ENCODE measurements at regions not wholly inside any gene's neighbourhood (a gene's known extent, or its start where the extent isn't known, plus 50 kb on each side); places are given as distances from the start of the nearest gene placed in this dataset.
"Not testable (repeated sequence)": the region's sequence is repeated elsewhere in the genome, so short reads cannot be mapped to it uniquely, and the experiment has no call there.

DNA sequence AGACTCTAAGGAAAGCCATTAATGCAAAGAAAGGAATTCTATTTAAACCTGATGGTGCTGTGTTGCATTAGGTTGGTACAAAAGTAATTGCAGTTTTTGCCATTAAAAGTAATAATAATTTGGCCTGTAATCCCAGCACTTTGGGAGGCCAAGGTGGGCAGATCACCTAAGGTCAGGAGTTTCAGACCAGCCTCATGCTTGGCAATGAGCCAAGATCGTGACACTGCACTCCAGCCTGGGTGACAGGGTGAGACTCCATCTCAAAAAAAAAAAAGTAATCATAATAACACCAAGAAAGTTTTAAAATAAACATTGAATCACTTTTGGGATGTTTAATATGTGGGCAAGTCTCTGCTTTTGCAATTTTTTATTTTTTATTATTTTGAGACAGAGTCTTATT, 107.3 kb upstream of the FRMD4A start:
- H3K36me3 Mint-ChIP-seq = no peaks in the 10 kb centered on the region
- H3K9me3 Mint-ChIP-seq = peaks cover 0 to 3% of the 10 kb centered on the region in 2 donors
- DNase-seq (ENCODE audit: low spot score in 2 of 2) (no peak), ATAC-seq (no peak)
- no peak overlapping the region for H3K27ac Mint-ChIP-seq

DNA sequence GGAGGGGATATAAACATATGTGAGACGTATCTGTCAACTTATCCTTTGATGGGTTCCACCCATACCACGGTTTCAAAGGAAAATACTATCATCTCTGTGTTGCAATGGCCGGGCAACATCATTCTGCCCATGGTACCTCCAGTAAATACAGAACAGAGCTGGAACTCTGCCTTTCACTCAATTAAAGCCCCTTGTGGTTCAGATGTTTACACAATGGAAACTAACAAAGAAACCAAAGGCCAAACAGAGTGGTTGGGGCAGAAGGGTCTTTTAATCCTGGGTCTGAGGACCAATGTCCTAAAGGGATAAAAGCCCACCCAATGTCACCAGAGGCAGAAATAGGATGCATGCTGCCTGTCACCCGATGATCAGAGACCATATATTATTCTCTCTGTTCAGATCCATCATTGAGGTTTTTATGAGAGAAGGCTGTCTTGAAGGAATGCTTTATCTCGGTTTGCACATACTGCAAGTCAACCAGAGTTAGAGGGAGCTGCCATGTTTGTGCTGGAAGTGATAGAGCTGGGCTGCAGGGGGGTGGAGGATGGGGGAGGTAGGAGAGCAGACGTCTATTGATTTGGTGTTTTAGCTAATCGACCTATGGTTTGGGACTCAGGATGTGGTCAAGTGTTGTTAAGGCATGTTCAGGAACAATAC, 105.4 kb upstream of the FRMD4A start:
- DNase-seq (ENCODE audit: low spot score in 2 of 2) = no peak
- Mint-ChIP-seq H3K27ac (no peak overlapping the region), H3K36me3 (no peaks in the 10 kb centered on the region), H3K9me3 (peaks cover 0 to 3% of the 10 kb centered on the region in 2 donors)
- ATAC-seq = no peak

DNA sequence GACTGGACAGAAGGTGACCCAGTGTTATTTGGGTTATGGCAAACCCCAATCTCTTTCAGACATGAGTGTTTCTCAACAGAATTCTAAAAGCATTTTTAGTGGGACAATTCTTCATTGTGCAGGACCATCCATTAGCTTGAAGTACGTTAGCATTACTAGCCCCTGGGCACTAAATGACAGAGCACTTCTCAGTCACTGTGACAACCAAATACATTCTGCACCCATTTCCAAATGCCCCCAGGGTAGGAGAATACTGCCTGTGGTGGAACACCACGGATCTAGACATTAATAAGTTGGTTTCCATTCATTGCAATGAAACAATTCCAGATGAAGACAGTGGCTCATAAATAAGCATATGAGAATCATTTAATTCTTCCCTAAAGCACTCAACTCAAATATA, 102.4 kb upstream of the FRMD4A start:
- no peak for ATAC-seq
- Mint-ChIP-seq H3K36me3 (no peaks in the 10 kb centered on the region), H3K9me3 (peaks cover 0 to 3% of the 10 kb centered on the region in 2 donors), H3K27ac (no peak overlapping the region)
- DNase-seq (ENCODE audit: low spot score in 2 of 2) = no peak

DNA sequence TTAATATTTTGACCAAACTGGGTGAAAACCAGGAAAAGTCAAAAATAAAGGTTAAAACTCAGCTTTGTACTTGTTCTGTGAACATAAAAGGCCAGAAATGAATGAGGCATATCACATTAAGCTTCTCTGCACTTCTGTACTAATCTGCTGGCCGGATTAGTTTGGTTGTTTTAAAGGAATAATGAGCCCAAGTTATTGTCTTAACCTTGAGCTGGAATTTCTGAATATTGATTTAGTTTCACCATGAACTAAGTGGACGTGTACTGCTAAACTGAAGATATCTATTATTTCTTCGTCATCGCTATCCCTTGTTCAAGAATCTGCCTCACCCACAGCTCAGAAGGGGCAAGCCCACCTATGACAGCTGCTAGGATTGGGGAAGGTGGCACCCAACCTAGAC, 101.1 kb upstream of the FRMD4A start:
- DNase-seq (ENCODE audit: low spot score in 2 of 2) (no peak), ATAC-seq (no peak)
- H3K27ac Mint-ChIP-seq = no peak overlapping the region
- no peaks in the 10 kb centered on the region for H3K36me3 Mint-ChIP-seq
- H3K9me3 Mint-ChIP-seq = peaks cover 2 to 4% of the 10 kb centered on the region in 2 donors

DNA sequence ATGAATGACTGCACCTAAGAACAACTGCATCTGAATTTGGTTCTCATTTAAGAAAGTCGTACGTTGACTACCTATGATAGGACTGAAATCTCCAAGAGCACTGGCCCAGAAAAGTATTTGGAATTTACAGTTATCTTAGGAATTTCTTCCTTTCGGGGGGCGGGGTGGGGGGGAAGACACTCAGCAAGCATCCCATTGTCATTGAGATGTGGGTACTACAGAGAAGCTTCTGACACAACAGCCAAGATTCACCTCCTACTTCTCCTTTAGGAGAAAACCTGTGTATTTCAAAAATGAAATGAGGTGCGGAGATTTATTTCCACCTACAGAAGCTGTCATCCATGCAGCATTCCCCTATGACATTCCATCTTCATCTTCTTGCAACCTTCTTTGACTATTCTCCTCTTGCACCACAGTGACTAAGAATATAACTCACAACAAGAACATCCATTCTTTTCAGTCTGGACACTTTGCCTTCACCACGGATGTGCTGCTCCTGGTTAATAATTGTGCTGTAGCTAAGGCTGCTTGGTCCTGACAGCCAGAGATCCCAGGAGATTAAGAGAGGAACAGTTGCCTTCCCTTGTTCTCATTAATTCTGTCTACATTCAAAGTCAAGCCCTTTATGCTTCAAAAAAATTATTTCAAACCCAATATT, 98.4 kb upstream of the FRMD4A start:
- DNase-seq (ENCODE audit: low spot score in 2 of 2) = no peak

DNA sequence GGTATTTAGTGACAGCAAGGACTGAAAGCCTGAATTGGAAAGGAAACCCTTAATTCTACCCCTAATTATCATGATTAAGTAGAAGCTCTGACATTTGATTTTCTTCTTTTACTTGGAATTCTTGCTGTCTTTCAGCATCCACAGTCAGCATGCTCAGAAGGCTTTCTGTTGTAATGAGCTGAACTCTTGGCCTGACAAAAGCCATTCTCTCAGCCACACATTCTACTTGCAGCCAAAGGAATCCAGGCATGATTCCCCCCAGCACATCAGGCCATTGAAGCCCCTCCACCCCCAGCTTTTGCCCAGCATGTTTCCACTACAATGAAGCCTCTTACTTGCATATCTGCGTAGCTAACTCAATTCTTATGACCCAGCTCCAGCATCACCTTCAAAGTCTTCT, 94.3 kb upstream of the FRMD4A start:
- DNase-seq (ENCODE audit: low spot score in 2 of 2) (no peak), ATAC-seq (no peak)
- peaks cover 5% of the 10 kb centered on the region in 2 donors for H3K9me3 Mint-ChIP-seq
- H3K27ac Mint-ChIP-seq = no peak overlapping the region
- no peaks in the 10 kb centered on the region for H3K36me3 Mint-ChIP-seq

More for the DNA sequence above, 98.4 kb upstream of the FRMD4A start:
- Mint-ChIP-seq H3K9me3 (peaks cover 5 to 8% of the 10 kb centered on the region in 2 donors), H3K36me3 (no peaks in the 10 kb centered on the region), H3K27ac (no peak overlapping the region)
- no peak for ATAC-seq

DNA sequence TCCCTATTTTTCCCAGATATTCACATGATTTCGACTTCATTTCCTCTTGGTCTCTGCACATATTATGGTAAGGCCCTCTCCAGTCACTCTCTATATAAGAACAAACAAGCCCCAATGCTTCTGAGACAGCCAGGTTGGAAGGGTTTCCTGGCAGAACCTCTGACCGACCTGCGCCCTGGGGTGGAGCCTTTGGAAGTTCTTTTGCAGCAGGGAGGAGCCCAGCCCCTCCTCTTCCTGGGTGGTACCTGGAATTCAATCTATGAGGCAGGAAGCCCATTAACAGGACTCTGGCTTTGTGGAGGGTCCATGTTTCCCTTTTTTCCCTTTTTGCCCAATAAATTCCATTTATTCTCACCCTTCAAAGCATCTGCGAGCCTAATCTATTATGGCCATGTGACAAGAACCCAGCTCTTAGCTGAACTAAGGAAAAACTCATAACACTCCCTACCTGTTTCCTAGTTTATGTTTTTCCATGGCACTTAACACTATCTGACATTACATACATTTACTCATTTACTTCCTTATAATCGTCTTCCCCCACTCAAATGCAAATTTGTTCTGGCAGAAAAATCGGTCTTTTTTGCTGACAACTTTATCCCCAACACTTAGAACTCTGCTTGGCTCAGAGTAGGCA, 92.5 kb upstream of the FRMD4A start:
- Mint-ChIP-seq H3K9me3 (peaks cover 5% of the 10 kb centered on the region in 2 donors), H3K27ac (no peak overlapping the region)
- ATAC-seq = no peak

DNA sequence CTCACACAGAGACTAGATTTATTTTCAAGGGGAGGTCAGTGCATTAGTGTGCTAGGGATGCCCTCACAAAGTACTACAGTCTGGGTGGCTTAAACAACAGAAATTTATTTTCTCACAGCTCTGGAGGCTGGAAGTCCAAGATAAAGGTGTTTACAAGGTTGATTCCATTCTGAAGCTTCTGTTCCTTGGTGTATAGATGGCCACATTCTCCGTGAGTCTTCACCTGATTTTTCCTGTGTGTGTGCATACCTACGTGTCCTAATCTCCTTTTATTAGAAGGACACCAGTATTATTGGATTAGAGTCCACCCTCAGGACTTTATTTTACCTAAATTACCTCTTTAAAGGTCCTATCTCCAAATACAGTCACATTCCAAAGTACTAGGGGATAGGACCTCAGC, 91.7 kb upstream of the FRMD4A start:
- Mint-ChIP-seq H3K9me3 (peaks cover 5% of the 10 kb centered on the region in 2 donors), H3K36me3 (no peaks in the 10 kb centered on the region), H3K27ac (no peak overlapping the region)
- no peak for ATAC-seq
- DNase-seq (ENCODE audit: low spot score in 2 of 2) = no peak

More for the DNA sequence above, 92.5 kb upstream of the FRMD4A start:
- no peaks in the 10 kb centered on the region for H3K36me3 Mint-ChIP-seq
- DNase-seq (ENCODE audit: low spot score in 2 of 2) = no peak

DNA sequence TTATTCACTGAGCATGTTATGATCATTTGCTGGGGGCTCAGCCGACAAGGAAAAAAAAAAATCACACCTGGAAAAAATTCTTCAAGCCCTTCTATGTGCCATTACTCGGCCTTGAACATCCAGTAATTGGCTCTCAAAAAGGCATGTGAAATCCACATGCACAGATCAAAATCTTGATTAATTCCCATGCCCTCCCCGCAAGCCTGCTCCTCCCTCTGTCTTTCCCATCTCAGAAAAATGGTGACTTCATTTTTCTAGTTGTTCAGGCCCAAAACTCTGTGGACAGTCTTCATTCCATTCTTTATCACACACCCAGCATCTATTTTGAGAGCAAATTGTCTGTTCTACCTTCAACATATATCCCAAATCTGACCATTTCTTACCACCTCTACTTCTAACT, 91.2 kb upstream of the FRMD4A start:
- no peak for DNase-seq (ENCODE audit: low spot score in 2 of 2)
- Mint-ChIP-seq H3K36me3 (no peaks in the 10 kb centered on the region), H3K9me3 (peaks cover 3 to 4% of the 10 kb centered on the region in 2 donors), H3K27ac (no peak overlapping the region)
- no peak for ATAC-seq

DNA sequence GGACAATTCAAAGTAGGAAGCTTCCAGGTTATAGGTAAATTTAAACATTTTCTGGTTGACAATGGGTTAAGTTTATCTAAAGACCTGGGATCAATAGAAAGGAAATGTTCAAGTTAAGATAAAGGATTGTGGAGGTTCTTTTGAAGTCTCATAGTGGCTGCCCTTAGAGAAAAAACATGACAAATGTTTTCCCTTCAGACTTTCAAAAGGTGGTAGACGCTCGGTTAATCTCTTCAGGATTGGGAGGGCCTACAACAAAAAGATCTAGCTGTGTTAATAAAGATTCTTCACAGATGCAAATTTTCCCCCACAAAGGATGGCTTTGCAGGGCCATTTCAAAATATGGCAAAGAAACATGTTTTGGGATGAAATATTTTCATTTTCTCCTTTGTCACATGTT, 86.6 kb upstream of the FRMD4A start:
- not testable (repeated sequence) for H3K27ac Mint-ChIP-seq; H3K9me3 Mint-ChIP-seq; H3K36me3 Mint-ChIP-seq; ATAC-seq; DNase-seq (ENCODE audit: low spot score in 2 of 2)

DNA sequence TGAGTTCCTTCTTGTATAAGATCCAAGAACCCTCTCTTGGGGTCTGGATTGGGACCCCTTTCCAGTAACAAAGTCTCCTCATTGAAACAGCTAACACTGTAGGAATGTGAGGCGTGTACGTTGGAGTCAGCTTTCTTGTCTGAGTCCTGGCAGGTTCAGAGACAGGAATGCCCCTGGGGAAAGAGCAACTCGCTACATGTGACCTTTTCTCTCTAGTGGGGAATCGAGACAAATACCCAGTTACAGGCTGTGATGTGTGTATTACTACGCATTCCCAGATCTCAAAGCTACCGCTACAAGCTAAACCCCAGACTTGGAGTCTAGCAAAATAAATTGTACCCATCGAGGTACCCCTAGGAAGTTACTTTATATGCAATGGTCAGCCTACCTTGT, 85.6 kb upstream of the FRMD4A start:
- Mint-ChIP-seq H3K27ac (no peak overlapping the region), H3K36me3 (no peaks in the 10 kb centered on the region), H3K9me3 (no peaks in the 10 kb centered on the region)
- ATAC-seq (no peak), DNase-seq (ENCODE audit: low spot score in 2 of 2) (no peak)

DNA sequence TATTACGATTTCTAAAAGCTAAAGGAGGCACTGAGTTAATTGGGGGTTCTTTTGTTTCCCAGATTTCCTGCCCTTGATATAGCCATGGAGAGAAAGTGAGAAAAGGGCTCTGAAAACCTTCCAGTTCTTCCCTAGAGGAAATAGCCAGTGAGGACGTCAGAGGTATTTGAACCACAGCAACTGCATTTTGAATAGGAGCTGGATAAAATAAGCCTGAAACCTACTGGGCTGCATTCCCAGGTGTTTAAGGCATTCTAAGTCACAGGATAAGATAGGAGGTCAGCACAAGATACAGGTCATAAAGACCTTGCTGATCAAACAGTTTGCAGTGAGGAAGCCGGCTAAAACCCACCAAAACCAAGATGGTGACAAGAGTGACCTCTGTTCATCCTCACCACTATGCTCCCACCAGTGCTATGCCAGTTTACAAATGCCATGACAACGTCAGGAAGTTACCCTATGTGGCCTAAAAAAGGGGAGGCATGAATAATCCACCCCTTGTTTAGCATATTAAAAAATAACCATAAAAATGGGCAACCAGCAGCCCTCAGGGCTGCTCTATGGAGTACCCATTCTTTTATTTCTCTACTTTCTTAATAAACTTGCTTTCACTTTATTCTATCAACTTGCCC, 85.1 kb upstream of the FRMD4A start:
- peaks cover 4 to 5% of the 10 kb centered on the region in 2 donors for H3K9me3 Mint-ChIP-seq
- H3K27ac Mint-ChIP-seq = no peak overlapping the region
- no peak for ATAC-seq
- no peak for DNase-seq (ENCODE audit: low spot score in 2 of 2)
- H3K36me3 Mint-ChIP-seq = peaks cover 0 to 5% of the 10 kb centered on the region in 2 donors

DNA sequence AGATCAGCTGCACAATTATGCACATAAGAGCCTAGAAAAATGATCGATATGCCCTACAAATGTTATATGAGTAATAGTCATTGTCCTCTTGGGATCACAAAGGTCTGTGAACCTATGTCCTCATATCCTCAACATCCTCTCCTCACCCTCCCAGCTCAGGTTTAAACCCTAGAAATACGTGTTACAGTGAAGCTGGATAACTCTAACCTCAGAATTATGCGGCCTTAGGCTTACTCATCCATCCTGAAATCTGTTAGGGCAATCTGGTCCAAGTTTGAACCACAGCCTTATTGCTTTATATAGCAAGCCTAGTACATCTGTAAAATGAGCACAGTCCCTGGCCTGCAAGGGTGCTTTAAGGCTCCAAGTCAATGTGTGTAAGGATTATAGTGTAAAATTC, 84.2 kb upstream of the FRMD4A start:
- Mint-ChIP-seq H3K9me3 (peaks cover 7 to 9% of the 10 kb centered on the region in 2 donors), H3K36me3 (peaks cover 0 to 11% of the 10 kb centered on the region in 2 donors), H3K27ac (no peak overlapping the region)
- no peak for DNase-seq (ENCODE audit: low spot score in 2 of 2)
- no peak for ATAC-seq

DNA sequence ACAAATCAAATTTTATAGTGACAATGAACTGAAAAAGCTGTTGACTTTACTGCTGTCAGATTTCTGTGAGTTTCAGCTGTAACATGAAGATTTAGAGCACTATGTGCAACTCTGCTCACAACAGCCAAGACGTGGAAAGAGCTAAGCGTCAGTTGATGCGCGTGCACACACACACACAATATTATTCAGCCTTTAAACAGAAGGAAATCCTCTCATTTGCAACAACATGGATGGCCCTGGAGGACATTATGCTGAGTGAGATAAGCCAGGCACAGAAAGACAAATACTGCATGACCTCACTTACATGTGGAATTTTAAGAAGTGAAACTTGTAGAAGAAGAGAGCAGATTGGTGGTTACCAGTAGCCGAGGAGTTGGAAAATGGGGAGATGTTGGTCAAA, 82.8 kb upstream of the FRMD4A start:
- Mint-ChIP-seq H3K9me3 (peaks cover 15% of the 10 kb centered on the region in 2 donors), H3K27ac (no peak overlapping the region), H3K36me3 (peaks cover 0 to 17% of the 10 kb centered on the region in 2 donors)
- DNase-seq (ENCODE audit: low spot score in 2 of 2) (no peak), ATAC-seq (no peak)

DNA sequence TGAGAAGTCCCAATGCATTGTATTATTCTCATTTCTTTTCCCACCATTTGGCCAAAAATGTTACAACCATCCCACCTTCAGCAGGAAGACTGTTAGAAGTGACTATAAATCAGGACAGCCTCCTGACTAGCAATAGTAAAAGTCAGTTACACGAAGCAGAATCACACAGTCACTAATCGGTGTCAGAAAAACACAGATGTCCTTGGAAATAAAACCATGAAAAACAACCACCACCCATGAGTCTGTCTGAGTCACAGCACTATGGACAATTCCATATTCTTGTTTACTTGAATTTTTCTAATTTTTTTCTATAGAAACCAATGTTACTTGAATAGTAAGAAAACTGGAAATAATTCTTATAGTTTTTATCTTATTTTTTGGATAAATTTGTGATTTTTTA, 81.9 kb upstream of the FRMD4A start:
- ATAC-seq (no peak), DNase-seq (ENCODE audit: low spot score in 2 of 2) (no peak)
- H3K27ac Mint-ChIP-seq = no peak overlapping the region
- H3K36me3 Mint-ChIP-seq = peaks cover 0 to 17% of the 10 kb centered on the region in 2 donors
- H3K9me3 Mint-ChIP-seq = peaks cover 15% of the 10 kb centered on the region in 2 donors

DNA sequence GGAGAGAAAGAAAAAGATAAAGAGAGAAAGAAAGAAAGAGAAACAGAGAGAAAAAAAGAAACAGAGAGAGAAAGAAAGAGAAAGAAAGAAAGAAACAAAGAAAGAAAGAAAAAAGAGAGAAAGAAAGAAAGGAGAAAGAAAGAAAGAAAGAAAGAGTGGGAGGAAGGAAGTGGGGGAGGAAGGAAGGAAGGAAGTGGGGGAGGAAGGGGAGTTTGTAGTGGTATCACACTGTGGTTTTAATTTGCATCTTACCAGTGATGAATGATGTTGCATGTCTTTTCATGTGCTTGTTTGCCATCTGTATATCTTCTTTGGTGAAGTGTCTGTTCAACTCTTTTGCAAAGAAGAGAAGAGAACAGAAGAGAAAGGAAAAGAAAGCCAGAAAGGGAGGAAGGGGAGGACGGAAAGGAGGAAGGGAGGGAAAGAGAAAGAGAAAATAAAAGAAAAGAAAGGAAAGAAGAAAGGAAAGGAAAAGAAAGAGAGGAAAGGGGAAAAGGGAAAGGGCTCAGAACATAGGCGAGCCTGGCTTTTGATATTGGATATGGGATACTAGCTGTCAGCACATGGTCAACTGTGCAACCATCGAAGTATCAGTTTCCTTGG, 79.2 kb upstream of the FRMD4A start:
- H3K27ac Mint-ChIP-seq = peak overlapping the region; percentile 72 to 86
- peaks cover 0 to 17% of the 10 kb centered on the region in 2 donors for H3K36me3 Mint-ChIP-seq
- H3K9me3 Mint-ChIP-seq = peaks cover 15% of the 10 kb centered on the region in 2 donors
- ATAC-seq (peak in 1 of 2 donors; percentile 24), DNase-seq (ENCODE audit: low spot score in 2 of 2) (no peak)

DNA sequence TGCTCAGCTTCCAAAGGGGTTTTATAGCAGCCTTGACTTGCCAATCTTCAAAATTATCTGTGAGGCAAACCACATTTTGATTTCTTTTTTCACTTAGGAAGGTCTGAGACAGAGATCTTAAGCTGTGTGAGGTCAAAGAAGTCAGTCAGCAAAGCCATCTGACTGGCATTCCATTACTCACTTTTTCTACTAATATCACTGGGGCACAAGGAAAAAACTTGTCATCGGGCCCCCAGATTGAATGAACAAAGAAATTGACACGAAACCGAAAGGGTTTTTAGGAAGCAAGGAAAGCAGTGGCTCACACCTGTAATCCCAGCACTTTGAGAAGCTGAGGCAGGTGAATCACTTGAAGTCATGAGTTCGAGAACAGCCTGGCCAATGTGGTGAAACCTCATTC, 78.5 kb upstream of the FRMD4A start:
- H3K9me3 Mint-ChIP-seq = peaks cover 15% of the 10 kb centered on the region in 2 donors
- peak in 1 of 2 donors; percentile 35 for DNase-seq (ENCODE audit: low spot score in 2 of 2)
- H3K36me3 Mint-ChIP-seq = peaks cover 0 to 17% of the 10 kb centered on the region in 2 donors
- ATAC-seq = peak; percentile 71 to 90
- peak overlapping the region; percentile 15 to 72 for H3K27ac Mint-ChIP-seq

Measured in activated naive CD4-positive, alpha-beta T cell treated with anti-CD3 and anti-CD28 coated beads, Interleukin-2, amount 50 U/mL, for 72 hours (primary cell).